NOMO-1 treated with dmso at 0.1 percent for 144 hours (cell line): ENCODE measurements at regions not wholly inside any gene's neighbourhood (a gene's known extent, or its start where the extent isn't known, plus 50 kb on each side); places are given as distances from the start of the nearest gene placed in this dataset.
"Not testable (repeated sequence)": the region's sequence is repeated elsewhere in the genome, so short reads cannot be mapped to it uniquely, and the experiment has no call there.

ENCODE experiments used
- DNase-seq: peaks from one replicate; lab custom pipeline; 2025; ENCODE audit not compliant: unreplicated experiment; lab: John Stamatoyannopoulos, UW

DNA sequence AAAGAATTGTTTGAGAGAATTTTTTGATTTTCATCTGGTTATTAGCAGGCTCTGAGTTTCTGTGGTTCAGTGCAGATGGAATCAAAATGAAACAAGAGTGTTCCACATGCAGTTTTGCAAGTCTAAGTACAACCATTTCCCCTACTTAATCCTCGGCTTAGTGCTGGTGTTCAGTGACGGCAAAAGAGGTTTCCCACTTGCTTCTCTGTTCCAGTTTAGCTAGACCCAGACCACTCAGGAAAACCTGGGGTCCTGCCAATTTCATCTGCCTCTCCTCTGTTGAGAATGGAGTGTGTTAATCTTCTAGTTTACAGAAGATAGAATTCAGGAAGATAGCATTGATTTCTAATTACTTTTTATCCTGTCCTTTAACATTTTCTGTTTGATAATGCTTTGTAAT, 996.2 kb upstream of the FANCL start:
- DNase-seq: peak; percentile 27

DNA sequence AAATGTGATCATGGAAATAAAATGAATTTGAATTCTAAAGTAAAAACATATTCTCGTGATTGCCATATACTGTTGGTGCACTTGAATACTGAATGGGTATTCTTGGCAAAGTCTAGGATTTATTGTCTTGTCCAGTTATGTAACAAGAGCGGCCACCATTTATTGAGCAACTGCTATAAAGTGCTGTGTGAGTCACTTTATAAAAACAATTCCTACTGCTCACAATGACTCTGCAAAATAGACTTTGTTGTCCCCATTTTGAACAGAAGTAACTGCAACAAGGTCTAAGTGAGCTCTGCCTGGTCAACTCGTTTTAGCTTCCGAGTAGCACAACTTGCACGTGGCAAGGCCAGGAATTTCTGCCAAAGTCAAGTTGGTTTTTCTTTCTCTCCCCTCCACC, 995.6 kb upstream of the FANCL start:
- peak; percentile 82 for DNase-seq

DNA sequence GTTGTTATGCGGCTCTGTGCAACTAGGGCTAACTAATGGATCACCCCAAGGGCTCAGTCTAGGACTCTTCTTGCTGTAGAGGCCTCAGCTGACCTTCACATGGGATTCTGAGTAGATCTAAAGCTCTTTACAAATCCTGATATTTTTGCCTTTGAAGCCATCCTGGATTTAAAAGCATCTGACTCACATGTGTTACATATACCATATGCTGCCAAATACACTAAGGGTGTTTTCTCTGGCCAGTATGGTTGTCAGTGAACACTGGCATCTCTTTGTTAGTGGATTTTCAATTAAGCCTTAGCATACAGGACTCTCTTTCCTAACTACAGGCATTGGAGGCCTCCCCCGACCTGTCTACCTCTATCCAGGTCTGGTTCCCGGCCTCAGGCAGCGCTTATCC, 992.8 kb upstream of the FANCL start:
- DNase-seq: no peak

DNA sequence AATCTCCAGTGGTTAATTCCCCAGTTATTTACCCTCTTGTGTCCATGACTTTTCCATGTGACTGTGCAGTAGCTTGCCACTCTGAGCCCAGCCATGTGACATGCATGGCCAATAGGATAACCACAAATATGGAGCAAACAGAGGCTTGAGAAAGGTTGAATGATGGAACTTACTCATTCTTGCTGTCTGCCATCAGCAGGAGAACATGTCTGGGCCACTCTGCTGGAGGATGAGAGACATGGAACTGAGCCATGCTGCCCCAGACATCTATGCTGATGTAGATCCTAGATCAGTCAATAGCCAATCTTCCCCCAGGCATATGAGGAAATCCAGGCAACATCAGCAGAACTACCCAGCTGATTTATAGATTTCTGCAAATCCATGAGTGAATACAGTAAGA, 992.3 kb upstream of the FANCL start:
- no peak for DNase-seq

DNA sequence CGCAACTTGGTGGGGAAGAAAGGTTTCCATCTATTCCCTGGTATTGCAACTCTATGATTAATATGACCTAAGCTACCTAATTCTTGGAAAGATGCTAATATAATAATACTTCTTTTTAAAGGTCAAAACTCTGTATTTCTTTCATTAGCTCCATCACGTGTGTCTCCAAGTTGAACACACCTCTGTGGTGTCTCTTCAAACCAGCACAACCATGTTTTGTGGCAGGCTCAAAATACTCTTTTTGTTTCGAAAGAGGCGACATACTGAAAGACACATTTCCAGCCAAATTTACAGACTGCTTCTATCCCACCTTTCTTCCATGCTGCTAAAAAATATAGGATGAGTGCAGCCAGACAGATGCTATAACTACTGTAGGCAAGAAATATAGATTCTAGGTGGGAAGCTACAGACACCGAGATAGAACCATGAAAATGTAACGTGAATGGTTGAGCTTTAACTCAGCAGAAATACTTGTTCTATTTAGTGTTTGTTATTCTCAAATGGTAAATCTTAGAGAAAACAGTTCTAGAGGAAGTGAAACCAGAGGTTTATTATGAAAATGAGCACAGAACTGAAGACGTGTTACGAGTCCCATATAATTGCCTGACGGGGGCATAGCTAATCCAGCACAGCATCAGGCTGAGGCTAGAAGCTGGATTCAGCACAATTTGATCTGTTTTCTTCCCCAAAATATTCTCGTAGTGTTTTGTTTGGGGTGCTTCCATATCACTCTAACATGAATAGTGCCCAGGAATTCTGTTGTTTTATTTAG, 991.5 kb upstream of the FANCL start:
- DNase-seq: peak; percentile 62

DNA sequence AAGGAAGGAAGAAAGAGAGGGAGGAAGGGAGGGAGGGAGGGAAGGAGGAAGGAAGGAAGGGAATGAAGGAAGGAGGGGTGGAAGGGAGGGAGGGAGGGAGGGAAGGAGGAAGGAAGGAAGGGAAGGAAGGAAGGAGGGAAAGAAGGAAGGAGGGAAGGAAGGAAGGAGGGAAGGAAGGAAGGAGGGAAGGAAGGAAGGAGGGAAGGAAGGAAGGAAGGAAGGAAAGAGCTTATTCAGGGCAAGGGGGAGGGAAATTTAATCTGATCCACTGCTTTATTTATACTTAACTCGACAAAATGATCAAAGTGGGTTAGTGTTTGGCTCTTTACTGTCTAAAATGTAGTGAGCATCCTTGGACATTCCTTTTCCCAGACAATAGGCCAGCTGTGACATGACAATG, 985.2 kb upstream of the FANCL start:
- not testable (repeated sequence) for DNase-seq

DNA sequence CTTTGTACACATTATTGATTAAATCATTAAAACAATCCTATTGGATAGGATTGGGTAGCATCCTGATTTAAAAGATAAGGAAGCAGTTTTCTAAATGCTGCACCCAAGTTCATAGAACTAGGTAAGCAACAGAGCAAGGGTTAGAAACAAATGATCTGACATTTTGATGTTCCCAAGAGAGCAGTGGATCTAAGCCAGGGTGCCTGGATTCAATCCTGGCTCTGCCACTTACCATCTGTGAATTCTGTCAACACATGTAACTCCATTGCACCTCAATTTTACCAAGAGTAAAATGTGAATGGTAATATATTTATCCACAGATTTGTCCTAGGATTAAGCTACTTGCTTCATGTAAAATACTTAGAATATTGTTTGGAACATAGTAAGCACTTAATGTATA, 982.6 kb upstream of the FANCL start:
- DNase-seq: no peak

DNA sequence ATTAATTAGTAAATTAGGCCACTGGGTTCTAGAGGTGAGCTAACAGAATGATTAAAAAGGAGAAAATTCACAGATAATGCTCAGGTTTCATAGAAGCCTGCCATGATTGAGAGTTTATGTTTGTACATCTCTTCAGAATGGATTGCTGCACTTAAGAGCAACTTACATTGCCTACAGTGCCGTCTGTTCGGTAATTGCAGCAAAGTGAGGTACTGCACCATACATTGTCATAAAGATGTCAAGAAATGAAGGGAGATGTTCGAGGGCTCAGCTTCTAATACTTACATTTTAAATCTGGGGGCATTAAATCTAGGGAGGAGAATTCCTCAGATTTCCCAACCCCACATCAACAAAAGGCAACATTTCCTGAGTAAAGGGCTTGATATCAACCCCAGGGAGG, 976.2 kb upstream of the FANCL start:
- no peak for DNase-seq

DNA sequence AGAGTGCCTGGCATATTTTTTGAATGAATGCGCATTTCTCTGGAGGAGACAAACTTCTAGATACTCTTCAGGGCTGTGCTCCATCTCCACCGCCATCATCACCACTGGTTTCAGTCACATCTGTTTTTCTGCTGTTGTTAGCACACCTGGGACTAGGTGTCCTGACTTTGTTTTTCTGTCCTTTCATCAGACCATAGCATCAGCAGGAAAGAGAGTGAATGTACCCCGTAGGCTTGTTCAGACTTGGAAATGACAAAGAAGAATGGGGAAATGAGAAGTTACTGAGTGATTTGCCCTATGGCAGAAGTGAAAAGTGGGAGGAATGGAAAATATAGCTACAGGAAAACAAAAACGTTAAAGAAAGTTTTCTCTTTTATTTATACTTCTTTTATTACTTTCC, 965.2 kb upstream of the FANCL start:
- DNase-seq: no peak

DNA sequence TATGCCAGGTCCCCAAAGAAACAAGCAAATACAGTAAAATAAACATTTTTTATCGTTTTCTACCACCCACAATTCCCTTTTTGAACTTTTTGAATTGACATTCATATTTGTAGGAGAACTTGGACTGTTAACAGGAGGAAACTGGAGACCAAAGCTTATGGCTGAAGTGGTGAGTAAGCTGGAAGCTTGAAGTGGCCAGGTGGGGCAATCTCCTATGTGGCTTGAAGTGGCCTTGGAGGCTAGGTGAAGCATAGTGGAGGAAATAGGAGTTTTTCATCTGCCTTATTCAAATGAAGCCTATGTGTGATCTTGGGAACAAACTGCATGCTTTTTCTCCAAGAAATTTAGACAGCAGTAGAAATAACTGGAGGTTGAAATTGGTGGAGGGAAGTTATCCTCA, 962.9 kb upstream of the FANCL start:
- DNase-seq: no peak

DNA sequence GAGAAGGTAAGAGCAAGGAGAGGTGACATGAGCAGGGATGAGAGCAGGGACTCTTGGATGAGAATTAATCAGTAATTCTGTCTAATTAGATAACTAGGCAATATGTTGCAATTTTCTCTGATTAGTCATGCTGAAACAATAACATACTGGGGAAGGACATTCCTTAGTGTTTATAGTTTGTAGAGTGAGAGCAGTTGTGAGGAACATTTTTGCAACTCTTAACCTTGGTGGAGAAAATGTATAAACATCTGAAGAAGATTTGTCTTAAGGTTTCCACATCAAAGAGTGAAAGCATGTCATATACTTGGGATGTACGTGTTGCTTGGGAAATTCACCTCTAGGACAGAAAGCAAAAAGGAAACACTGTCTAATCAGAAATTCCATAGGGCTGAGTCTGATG, 955.4 kb upstream of the FANCL start:
- DNase-seq: no peak

DNA sequence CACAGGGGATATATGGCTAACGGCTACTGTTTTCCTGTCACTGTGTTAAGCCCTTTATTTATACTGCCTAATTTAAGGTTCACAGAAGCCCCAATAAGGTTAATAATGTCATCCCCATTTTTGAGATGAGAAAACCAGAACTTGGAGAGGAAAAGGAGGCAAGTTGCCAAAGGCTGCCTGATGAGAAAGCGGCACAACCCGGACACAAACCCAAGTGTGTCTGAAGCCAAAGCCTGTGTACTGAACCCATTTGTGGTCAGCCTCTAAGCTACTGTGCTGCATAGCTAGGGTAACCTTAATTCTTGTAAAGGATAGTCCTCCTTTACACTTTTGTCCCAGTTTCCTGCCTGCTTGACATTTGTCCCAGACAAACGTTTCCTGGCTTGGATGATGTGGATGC, 954.7 kb upstream of the FANCL start:
- DNase-seq: no peak

DNA sequence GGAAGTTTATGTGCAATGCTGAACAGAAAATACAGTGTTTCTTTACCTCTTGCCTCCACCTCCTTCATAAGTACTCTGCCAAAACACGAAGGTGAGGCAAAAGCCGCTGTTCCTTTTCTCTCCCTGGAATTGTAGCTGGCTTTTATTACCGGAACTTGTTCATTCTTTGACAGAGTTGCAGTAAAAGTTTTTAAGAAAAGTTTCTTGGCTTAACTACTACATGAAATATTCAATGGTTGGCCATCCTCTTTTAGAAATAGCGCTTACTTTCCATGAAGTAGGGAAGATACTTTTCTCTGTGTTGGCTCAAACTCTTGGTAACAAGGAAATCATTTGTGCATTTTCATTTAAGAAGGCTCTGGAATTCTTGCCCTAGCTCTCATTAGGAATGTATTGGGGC, 950.7 kb upstream of the FANCL start:
- no peak for DNase-seq

DNA sequence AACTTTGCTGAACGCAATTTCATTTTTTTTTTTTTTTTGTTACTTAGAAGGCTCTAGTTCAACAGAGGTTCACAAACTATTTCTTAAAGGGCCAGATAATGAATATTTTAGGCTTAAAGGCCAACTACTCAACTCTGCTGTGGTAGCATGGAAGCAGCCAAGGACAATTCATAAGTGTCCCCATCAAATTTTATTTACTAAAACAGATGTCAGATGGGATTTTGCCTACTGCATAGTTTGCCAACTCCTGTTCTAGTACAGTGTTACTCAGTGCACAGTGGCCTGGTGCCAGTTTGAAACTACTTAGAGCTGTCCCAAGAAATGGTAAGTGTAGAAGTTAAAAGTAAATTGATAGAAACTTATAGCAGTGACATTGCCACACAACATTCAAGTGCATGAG, 949.4 kb upstream of the FANCL start:
- DNase-seq: no peak

DNA sequence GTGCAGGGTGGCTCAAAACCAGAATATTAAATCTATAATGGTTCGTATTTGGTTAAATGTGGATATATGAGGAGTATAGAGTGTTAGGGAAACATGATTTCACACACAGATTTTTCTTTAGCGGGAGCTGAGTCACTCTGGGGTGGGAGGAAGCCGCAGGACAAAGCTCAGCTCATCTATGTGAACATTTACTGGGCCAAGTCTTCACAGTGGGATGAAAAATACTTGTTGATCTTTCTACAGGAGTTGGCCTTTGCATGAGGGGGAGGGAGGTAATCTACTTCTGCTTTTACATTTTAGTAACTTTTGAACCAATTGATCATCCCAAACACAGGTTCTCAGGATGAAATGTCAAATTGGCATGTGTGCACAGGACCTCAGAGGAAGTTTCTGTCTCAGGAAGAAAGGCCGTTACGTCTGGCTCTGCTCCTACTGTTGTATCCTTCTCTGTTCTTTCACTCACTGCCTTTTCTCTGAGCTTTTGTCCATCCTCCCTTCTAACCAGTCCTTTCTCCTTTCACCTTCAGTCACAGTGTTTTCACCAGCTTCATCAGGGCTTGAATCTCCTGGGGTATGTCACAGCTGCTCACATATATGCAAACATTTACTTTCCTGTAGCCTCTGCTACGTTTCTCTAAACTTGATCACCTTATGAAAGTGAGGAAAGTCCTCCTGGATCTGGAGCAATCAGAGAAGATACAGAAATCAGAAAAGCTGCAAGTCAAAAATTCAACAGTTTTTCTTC, 943.3 kb upstream of the FANCL start:
- peak; percentile 15 for DNase-seq

DNA sequence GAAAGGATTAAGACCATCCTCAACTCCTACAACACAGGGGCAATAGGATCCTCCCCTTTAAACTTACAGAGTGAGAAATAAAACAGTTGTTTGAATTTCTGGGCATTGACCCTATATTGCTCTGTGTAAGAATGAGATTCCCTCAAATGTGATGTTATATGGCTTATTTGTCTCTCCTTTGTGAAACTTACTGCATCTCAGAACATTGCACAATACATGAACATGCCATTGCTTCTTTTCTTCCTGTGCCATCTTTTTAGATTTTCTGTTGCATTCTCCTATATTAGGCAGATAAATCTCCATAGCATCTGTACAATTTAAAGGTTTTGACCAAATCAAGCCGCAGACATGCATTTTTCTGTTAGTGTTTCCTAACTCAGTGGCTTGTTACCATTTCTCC, 941.9 kb upstream of the FANCL start:
- no peak for DNase-seq

DNA sequence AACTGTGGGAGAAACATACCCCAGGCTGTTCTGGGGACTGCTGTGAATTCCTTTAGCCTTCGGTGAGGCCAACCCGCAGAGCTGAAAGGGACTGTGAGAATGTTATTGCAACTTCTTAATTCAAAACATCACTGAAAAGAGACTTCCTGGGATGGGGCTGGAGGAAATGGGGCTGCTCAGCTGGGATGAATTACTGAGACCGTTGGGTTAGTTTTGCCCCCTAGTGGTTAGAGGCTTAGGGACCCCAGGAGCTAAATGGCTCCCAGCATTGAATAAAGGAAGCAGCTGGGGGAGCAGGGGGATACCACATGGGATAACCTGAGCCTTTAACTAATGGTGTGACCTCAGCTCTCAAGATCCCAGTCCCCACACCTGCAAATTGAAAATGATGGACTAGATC, 941.1 kb upstream of the FANCL start:
- no peak for DNase-seq

DNA sequence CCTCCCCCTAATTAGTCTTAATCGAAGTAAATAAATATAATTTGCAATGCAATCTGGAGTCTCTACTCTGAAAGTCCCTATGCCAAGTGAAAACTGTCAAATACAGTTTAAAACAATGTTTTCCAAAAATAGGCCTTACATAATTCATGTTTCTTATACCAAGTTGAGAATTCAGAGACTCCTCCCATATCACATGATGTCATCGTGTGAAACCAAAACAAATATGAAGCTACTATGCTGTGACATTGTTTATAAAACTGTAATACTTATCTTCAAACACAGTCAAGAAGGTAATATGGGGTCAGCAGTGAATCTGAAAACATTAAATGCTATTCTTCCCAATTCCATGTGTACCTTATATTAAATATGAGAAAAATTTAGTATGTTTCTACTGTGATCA, 940.2 kb upstream of the FANCL start:
- no peak for DNase-seq

DNA sequence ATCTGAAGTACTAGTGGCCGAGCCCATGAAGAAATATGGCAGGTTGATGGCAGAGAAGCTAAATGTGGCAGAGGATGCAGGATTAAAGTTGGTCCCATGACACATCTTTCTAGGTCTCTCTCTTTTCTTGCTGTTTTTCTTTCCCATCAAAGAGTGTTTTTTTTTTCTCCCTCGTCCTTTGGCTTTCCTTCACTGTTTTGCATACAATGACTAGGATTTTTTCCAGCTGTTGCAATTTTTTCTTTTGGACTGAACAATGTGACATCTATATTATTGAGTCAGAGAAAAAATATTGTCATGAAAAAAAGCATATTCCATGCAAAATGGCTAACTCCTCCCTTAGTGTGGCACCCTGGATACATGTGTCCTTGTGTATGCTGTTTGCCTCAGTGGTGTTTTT, 939.5 kb upstream of the FANCL start:
- no peak for DNase-seq

DNA sequence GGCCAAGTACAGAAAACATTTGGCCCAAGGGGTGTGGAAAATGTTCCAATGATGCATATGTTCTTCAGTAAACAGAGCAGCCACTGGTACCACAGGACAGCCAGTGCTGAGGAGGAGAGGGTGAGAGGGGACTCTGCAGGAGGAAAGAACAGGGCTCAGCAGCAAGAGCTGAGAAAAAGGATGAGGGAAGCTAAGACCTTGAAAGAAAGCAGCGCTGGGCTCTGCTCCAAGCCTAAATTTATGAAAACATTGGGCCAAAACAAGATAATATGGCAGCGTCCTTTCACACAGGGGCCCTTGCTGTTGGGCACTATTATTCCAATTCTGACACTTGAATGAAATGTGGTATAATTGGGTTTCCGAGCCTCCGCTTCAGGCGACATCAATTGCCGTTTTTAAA, 939.0 kb upstream of the FANCL start:
- no peak for DNase-seq

DNA sequence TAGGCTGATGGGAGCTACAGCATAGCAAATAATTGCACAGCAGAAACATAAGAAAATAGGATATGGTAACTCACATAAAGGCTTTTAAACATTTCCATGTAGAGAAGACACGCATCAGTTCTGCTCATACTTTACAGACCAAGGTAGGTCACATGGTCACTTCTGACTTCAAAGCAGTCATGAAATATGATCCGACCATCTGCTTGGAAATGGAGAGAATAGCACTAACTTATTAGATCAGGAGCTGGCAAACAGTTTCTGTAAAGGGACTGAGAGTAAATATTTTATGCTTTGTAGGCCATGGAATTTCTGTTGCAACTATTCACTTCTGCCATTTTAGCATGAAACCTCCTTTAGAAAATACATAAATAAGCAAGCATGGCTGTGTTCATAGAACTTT, 936.6 kb upstream of the FANCL start:
- DNase-seq: no peak

DNA sequence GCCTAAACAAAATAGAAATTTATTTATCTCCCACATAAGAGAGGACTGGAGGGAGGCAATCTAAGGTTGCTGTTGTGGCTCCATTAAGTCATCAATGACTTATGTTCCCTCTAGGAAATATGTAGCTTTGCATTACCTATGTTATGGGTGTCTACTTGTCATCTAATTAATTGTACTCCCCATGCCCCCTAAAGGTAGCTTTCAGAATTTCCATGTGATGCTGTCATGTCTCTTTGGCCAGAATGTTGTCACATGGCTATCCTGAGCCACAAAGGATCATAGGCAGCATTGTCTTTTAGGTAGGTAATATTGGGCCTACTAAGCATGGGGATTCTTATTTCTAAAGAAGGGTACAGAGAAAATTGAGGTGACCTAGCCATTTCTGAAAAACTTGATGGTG, 935.6 kb upstream of the FANCL start:
- no peak for DNase-seq
